ENCODE measurements at regions not wholly inside any gene's neighbourhood (a gene's known extent, or its start where the extent isn't known, plus 50 kb on each side); places are given as distances from the start of the nearest gene placed in this dataset.
"Not testable (repeated sequence)": the region's sequence is repeated elsewhere in the genome, so short reads cannot be mapped to it uniquely, and the experiment has no call there.

DNA sequence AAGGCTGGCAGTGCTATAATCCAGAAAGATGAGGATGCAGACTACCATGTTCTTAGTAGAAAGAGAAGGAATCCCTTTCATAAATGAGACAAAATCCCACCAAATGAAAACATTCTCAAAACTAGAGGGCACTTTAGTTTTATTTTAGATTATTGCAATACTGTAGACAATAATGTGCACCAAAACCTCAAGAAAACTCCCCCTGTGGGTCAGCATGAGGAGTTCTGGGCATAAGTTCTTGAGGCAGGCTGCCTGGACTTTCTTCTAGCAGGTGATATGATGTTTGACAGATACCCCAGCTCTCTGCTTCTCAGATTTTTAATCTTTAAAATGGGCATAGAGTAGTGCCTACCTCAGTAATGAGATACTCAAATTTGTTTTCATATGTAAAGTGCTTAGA lies 196.3 kb upstream of the CTNND2 start:
- no peak for DNase-seq

DNA sequence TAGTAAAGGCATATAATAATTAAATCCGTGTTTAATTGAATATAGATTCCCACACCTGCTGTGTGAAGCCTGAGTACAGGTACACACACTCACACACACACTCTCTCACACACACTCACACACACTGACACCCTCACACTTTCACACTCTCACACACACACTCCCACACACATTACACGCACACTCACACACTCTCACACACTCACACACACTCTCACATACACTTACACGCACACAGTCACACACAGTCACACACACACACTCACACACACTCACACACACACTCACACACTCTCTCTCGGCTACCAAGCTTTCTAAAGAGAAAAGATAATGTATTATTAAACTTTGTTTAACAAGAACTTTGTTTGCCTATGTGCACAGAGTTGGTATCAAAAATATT lies 195.1 kb upstream of the CTNND2 start:
- no peak for DNase-seq

DNA sequence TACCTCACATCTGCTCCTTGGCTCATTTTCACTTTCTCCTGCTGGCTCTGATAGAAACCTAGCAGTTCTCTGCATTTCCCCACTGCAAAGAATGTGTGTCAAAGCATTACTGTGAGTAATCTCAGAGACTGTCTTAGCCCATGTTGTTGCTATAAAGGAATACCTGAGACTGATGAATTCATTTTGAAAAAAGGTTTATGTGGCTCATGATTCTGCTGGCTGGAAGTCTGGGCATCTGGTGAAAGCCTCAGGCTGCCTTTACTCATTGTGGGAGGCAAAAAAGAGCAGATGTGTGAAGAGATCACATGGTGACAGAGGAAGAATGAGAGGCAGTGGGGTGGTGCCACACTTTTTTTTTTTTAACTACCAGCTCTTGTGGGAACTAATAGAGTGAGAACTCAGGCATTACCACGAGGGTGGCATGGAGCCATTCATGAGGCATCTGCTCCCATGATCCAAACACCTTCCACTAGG lies 191.6 kb upstream of the CTNND2 start:
- no peak for DNase-seq

DNA sequence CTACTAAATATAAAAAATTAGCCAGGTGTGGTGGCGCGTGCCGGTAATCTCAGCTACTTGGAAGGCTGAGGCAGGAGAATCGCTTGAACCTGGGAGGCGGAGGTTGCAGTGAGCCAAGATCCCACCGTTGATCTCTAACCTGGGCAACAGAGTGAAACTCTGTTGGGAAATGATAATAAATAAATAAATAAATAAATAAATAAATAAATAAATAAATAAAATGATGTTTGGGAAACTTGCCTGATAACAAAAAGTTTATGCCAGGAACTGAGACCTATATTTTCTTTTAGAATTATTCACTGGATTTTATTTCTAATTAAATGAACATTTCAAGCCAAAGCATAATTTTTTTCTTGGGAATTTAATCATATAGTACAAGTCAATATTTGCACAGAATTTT lies 189.3 kb upstream of the CTNND2 start:
- DNase-seq: no peak

DNA sequence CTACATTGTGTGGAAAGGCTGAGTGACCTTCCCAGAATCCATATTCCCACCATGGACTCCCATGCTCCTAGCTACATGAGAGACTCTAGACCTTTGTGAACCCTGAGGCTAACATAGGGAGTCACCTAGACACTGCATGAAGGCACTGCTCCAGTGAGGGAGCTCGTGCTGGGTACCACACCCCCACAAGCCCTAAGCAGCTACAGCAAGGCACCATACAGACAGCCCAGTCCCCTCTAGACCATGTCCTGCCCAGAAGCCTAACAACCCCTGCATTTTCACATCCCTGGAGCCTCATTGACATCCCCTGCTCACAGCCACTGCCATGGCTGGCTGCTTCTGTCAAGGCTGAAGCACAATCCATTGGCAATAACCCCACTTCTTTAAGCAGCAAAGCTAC lies 176.5 kb upstream of the CTNND2 start:
- no peak for DNase-seq

DNA sequence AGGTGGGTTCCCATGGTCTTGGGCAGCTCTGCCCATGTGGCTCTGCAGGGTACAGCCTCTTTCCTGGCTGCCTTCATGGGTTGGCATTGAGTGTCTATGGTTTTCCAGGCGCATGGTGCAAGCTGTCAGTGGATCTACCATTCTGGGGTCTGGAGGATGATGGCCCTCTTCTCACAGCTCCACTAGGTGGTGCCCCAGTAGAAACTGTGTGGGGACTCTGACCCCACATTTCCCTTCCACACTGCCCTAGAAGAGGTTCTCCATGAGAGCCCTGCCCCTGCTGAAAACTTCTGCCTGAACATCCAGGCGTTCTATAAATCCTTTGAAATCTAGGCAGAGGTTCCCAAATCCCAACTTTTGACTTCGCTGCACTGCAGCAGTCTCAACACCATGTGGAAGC lies 174.0 kb upstream of the CTNND2 start:
- not testable (repeated sequence) for DNase-seq

DNA sequence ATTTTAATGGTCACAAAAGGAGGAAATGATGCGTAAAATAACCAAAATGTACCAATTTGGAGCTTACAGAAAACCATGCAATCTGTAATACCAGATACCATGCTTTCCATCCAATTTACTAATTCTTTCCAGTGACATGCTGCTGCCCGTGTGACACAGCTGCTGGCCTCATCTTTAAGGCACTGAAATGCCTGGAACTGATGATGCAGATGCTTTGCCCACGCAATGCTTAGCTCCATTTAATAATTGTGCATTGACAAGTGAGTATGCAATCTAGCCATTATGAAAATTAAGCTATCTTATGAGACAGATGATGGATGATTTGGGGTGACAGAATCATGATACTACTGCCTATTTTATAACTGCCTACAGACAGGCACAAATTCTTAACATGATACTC lies 169.2 kb upstream of the CTNND2 start:
- DNase-seq: no peak

DNA sequence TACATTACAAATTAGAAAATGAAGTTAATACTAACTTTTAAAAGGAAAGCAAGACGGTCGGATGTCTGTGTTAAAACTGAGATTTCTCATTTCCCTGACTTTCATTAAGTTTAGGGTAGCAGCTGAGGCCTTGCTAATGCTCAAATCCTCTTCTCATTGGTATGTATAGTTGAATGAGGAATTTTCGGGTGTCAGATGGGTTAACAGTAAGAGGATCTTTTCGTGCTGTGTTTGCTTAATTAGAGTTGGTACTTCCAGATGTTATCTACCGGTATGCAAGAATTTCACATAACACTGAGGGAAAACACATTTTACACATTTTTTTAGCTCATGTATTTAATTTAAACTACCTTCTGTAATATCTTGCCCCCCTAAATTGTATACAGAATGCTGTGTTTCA lies 168.2 kb upstream of the CTNND2 start:
- no peak for DNase-seq

DNA sequence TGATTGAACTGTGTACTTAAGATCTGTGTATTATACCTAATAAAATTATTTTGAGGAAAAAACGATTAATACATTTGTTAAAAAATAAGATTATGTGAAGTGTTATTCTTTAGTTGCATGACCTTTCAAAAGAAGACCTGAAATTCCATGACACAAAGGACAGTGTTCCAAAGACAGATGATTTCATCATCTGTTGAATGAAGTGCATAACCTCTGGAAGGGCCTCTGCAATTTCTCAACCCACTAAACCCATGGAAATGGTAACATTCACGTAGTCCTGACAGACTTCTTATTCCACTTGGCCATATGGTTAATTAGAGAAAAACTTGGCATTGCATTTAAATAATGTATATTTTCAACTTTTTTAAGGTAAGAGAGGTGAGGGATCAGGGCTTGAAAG lies 167.2 kb upstream of the CTNND2 start:
- DNase-seq: no peak

DNA sequence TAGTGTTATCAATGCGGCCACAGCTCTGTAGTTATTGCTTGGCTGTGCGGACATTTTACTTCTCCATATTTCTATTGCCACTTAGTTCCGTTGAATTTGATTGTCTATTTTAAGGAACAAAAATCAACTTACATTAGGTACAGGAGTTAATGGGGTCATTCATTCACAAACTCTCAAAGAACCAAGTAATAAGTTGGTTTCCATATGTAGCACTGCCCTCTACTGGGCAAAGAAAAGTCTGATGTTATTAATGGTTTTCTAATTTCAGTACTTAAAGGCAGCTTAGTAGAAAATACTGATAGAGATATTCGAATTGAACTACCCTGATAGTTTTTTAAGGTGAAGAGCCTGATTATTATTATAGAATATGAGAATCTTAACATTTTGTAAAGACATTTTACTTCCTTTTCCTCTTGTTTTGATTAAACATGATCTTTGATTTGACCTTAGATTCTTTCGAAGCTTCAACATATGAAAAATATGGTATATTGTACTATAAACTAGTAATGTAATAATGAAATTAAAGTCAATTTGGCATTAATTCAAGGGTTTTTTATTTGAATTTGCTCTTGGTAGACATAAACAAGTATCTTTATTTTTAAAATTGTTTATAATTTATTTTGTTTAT lies 119.5 kb upstream of the CTNND2 start:
- DNase-seq: peak in 1 of 5 experiments; percentile 4

DNA sequence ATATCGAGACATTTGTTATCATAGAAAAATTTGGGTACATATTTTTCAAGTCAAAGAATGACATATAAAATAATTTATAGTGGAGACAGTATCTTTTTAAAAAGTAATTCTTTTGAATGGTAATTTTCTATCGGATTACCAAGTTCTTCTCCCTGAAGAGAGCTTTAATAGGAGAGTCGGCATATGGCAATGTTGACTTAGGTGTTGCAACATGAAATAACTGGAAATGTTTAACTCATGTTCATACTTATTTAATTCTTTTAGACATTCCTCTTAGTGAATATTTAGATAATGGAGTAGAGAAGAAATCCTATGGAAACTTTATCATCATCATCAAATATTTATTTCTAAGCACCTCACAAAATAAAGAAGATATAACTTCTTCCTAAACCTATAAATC lies 118.2 kb upstream of the CTNND2 start:
- no peak for DNase-seq

DNA sequence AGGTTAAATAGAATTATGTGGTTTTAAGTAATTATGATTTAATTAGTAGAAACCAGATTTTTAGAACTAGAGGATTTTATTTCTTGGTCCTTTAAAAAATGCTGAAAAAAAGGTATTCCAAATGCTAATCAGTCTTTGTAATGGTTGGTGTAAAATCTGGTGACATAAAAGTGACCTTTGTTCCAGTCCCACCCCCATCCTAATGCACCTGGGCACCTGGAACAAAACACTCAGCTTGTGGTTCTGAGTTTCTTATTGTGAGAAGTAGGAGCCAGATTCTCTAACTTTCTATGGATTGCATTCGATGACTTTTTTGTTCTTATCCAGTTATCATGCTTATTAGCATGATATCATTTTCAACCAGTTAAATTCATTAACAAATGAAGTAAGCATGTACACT lies 115.1 kb upstream of the CTNND2 start:
- no peak for DNase-seq

DNA sequence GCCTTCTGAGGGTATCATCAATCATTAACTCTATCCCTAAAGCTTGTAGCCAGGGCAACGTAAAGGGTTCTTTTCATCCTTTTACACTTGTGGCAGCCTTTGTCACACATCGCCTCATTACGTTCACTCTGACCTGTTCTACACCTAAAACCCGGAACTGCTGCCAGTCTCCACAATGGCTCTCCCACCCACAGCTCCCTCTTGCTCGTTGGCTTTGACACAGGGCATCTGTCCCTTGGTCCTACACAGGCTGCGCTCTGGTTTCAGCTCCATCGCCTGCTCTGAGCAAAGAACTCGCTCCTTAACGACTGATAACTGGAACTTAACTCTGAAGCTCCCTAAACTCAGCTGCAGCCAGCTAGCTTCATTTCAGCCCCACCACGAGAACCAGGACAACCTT lies 112.8 kb upstream of the CTNND2 start:
- no peak for DNase-seq

DNA sequence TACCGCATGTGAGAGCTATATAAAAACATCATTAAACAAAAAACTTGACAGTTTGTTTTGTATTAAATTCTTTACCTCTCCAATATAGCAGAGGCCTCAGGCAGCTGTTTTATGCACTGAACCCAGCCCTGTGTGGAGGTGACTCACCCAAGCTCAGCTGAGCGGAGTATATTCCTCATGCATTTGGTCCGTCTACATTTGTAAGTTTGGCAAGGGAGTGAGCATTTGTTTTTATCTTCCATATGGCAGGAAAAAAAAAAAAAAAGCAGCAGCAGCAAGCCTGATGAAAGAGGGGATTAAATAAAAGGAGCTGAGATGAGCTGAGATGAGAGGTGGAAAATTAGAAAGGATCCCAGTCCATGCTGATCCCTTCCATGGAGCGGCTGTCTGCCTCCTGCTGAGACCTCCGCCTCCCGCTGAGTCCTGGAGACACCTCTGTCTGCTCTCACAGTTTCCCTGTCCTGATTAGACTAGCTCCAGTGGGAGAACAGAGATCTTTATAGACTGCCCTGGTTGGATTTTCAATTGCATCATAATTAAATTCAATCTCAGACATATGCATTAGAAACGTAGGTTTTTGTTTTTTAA lies 112.0 kb upstream of the CTNND2 start:
- DNase-seq: no peak

DNA sequence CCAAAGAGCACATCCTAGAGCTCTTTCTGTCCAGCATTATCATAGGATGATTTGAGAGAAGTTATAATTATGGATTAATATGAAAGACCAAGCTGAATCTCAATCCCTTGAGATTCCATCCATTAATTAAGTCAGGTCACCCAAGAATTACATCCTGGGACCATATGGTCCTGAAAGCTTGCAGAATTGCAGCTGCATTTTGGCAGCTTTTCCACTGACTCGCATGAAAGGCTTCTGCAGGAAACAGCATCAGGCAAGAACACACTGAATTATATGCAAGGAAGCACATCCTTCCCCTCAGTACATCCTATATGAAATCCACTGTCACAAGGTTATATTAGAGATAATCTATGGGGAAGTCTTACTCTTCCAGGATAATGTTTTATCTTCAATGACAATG lies 109.1 kb upstream of the CTNND2 start:
- DNase-seq: no peak

DNA sequence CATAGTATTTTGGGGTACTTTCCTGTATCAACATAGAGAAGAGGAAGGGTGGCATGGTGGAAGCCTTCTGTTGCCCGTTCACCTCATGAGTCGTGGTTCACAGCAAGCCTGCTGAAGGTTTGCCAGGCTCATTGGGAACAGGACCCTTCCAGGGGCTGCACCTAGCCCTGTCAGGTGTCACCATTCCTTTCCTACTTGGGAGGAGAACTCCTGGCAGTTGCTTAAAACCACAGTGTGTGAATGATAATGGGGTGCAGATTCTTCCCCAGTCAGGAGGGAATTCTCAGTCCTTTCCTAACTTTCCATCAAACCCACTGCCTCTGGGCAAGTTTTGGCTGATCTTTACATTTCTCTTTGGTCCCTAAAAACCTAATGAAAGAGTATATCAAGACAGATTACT lies 99.4 kb upstream of the CTNND2 start:
- no peak for DNase-seq

DNA sequence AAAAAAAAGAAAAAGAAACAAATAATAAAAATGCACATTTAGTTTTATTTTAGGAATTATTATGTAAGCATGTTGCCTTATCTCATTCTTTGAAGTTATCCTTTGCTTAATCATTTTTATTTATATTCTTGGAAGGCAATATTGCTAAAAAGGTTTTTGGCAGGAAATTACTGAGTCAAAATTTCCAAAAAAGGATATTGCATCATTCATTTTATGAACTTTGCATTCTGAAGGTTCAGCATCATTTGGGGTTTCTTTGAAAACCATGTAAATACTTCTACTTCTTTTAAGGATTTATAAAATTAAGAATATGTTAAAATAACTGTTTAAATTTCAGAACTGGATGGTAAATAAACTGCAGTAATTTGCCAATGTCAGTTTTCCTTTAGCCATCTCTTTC lies 94.2 kb upstream of the CTNND2 start:
- DNase-seq: no peak

DNA sequence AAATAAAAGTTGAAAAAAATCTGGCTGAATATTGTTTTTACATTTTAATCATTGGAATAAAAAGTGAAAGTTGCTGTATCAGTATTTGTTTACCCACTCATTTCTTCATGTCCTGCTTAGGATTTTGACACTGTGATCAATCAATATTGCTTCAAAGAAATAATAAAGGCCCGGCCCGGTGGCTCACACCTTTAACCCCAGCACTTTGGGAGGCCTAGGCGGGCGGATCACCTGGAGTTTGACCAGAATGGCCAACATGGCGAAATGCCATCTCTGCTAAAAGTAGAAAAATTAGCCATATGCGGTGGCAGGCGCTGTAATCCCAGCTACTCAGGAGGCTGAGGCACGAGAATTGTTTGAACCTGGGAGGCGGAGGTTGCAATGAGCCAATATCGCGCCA lies 93.7 kb upstream of the CTNND2 start:
- no peak for DNase-seq

DNA sequence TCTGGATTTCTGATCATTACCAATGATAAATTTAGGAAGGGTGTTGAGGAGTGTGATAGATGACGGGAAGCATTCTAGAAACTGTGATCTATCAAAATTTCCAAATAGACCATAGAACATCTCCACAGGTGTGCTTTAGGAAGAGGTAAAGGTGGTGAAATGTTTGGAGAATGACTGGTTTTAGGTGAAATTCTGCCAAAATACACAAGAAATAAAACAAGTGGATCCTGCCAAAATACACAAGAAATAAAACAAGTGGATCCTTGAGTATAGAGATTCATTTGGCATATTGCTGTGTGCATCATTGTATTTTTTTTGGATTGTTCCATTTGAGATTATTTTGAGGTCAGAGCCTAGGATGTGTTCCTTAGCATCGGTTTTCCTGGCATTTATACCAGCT lies 88.3 kb upstream of the CTNND2 start:
- DNase-seq: no peak

DNA sequence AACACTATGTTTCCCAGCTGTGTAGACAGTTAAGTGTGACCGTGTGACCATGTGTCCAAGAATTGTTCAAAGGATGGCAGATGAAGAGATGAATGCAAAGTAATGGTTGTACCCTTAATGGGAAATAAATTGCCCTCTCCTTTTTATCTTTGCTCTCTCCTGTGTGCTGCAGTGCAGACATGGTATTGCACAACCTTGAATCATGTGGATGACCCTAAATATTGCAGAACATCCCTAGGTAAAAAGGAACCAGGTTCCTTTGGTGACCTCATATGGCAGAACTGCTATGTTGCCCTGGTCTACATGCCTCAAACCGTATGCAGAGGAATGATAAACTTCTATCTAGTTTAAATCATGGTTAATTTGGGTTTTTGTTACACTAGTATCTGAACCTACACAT lies 81.7 kb upstream of the CTNND2 start:
- DNase-seq: no peak

DNA sequence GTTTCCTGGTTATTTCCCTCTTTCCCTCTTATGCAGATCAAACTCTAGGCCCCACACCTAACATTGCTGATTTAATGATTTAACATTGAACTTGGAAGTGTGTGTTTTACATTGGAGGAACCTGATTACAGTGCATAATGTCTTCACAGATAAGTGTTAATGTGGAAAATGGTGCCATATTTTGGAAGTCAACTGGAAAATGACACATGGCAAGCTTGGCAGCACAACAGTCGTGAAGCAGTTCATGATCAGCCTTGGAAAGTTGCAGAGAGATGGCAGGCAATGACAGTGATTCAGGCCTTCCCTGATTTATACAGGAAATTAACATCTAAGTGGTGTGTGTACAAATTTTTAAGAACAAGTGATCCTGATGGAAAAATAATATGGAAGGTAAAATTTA lies 80.0 kb upstream of the CTNND2 start:
- DNase-seq: no peak

DNA sequence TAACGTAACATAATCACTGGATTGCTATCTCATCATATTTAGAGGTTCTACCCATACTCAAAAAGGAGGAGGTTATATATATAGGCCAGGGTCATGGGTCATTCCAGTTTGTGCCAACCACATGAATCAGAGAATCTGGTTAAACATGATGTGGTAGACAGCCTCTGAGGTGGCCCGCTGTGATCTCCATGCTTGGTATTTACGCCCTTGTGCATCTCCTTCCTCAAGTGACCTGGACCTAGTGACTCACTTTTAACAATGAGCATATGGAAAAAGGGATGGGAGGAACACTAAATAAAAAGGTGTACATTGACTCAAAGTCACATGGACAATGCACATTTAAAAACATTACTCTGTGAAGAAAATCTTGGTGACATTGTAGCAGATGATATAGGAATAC lies 77.7 kb upstream of the CTNND2 start:
- no peak for DNase-seq

DNA sequence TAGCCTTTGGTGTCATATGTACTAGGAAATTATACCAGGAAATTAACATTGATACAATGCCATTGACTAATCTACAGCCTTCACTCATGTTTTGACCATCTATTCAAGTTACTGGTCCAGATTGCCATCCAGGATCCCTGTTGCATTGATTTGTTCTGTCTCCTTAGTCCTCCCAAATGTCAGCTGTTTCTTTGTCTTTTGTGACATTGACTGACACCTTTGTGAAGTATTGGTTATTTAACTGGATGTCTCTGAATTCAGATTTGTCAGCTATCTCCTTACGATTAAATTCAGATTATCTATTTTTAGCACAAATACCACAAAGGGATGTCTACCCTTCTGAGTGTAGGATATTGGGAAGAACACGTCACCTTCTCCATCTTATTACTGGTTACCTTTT lies 73.7 kb upstream of the CTNND2 start:
- no peak for DNase-seq

DNA sequence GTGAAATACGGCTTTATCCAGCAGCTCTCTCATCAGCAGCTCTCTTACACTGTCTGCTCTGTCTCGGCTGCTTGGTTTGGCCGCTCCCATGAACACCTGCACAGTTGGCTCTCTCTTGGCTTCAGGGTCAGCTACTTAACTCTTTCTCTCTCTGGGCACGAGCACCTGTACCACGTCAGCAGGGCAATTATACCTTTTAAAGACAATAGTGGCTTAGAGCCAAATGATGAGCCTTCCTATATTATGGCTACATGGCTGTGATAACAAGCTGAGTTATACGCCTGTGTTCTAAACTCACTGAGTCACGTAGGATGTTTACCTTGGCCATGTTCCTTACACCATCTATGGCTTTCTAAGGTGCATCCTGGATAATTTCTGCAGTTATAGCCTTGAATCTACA lies 69.2 kb upstream of the CTNND2 start:
- DNase-seq: no peak

DNA sequence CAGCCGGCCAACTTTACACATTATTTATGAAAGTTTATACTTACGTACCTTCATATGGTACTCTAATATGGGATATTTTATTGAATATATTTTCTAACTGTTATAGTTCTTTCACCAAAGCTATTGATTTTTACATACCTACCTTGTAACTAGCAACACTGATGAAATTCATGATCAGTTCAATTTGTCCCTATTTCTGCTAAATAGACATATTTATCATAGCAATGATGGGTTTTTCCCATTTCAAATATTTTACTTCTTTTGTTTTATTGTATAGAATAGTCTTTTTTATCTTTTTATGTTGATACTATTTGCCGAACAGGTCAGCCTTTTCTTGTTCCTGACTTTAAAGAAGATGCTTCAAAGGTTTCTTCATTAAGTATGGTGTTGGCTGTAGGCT lies 59.0 kb upstream of the CTNND2 start:
- DNase-seq: no peak
